ENCODE measurements at regions not wholly inside any gene's neighbourhood (a gene's known extent, or its start where the extent isn't known, plus 50 kb on each side); places are given as distances from the start of the nearest gene placed in this dataset.

DNA sequence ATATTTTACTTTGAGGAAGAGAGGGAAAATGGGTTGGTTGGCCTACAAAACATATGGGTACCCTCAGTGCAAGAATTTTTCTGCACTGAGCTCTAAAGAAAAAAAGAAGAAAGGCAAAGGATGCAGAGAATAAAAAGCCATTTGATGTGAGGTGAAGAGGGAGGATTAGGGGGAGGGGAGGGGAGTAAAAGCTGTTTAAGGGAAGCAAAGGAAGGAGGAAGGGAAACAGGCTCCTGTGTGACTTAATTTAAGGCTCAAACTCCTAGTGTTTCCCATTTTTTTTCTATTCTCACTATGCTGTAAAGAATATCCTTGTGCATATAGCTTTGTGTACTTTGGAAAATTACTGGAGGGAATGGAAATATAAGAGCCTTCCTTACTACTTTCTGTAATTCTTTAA is 78.7 kb downstream of the NKX2-1 start:
- TF ChIP-seq, protein P1, sequence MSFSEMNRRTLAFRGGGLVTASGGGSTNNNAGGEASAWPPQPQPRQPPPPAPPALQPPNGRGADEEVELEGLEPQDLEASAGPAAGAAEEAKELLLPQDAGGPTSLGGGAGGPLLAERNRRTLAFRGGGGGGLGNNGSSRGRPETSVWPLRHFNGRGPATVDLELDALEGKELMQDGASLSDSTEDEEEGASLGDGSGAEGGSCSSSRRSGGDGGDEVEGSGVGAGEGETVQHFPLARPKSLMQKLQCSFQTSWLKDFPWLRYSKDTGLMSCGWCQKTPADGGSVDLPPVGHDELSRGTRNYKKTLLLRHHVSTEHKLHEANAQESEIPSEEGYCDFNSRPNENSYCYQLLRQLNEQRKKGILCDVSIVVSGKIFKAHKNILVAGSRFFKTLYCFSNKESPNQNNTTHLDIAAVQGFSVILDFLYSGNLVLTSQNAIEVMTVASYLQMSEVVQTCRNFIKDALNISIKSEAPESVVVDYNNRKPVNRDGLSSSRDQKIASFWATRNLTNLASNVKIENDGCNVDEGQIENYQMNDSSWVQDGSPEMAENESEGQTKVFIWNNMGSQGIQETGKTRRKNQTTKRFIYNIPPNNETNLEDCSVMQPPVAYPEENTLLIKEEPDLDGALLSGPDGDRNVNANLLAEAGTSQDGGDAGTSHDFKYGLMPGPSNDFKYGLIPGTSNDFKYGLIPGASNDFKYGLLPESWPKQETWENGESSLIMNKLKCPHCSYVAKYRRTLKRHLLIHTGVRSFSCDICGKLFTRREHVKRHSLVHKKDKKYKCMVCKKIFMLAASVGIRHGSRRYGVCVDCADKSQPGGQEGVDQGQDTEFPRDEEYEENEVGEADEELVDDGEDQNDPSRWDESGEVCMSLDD (tag by site-specific recombination; IDR thresholded peaks at IDR 0.05): no peak
- TF ChIP-seq ZNF521 (tag by site-specific recombination; IDR thresholded peaks at IDR 0.05): no peak
- no peak for TF ChIP-seq ZNF792 (tag by site-specific recombination; IDR thresholded peaks at IDR 0.05)
- TF ChIP-seq ZSCAN30 (tag by site-specific recombination; IDR thresholded peaks at IDR 0.05): no peak
- TF ChIP-seq, protein P2, sequence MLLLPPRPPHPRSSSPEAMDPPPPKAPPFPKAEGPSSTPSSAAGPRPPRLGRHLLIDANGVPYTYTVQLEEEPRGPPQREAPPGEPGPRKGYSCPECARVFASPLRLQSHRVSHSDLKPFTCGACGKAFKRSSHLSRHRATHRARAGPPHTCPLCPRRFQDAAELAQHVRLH (tag by site-specific recombination; IDR thresholded peaks at IDR 0.05): no peak

Data from HEK293 (cell line).